K562 (cell line): ENCODE measurements at regions not wholly inside any gene's neighbourhood (a gene's known extent, or its start where the extent isn't known, plus 50 kb on each side); places are given as distances from the start of the nearest gene placed in this dataset.

Experiments
- ATAC-seq: fragments of 200-7000 bp; cut with Tn5 transposase; 3 replicates; pipeline ENCODE4 v1.9.1; 2020; ENCODE audit warnings: moderate library complexity
- BruUV-seq: library from RNA; stranded (reverse); fragments of 400-500 nt; replicated peaks from 2 replicates; lab custom pipeline; 2021; lab: Mats Ljungman, UMichigan
- CTCF ChIA-PET: fragments of 300-600 bp; formaldehyde crosslinking; extraction: SDS; loops from one replicate; lab custom pipeline; 2021; ENCODE audit warnings: low intra/inter-chr PET ratio; lab: Yijun Ruan, JAX
- POLR2A ChIA-PET: fragments of 300-600, 350-650 bp; sonication (Branson Sonifier 250); formaldehyde crosslinking; extraction: SDS; loops from one replicate; lab custom pipeline; 2021; ENCODE audit warnings: antibody characterized with exemption, inconsistent platforms; lab: Yijun Ruan, JAX
- DNase-seq, 4 experiments: peaks; one replicate each; pipeline versions ENCODE4 v3.0.0 to v3.0.0-alpha.2; 2011 to 2018; ENCODE audit warnings: low spot score in 3 of 4, mixed read lengths in 3 of 4; ENCODE audit errors: extremely low read depth in 1 of 4
- FAIRE-seq: peaks from 2 replicates; lab custom pipeline; 2011; peaks lifted over from hg19 to GRCh38; lab: Jason Lieb, UNC
- H2AFZ ChIP-seq: 2 replicates; pipeline ENCODE4 v1.6.0; 2011; ENCODE audit warnings: low read depth, low read length, control low read depth, inconsistent platforms
- H3K27ac ChIP-seq: fragments of 200-600 bp; 3 replicates; pipeline ENCODE4 v1.8.0; 2011; ENCODE audit warnings: low read depth, mild to moderate bottlenecking, control low read depth, inconsistent platforms, low read length, moderate library complexity, mixed read lengths; ENCODE audit errors: extremely low read depth
- H3K27me3 ChIP-seq, 2 experiments: fragments of 300-600 bp in 1 of 2; 2 replicates in 1 of 2; 3 replicates in 1 of 2; pipeline versions ENCODE4 v1.6.0 to v1.8.0; 2011; ENCODE audit warnings: inconsistent platforms in 2 of 2, low read length in 2 of 2, mild to moderate bottlenecking in 1 of 2, mixed read lengths in 1 of 2, moderate library complexity in 1 of 2; ENCODE audit not compliant: control insufficient read depth in 2 of 2, insufficient read depth in 2 of 2
- H3K36me3 ChIP-seq: fragments of 300-600 bp; 3 replicates; pipeline ENCODE4 v1.8.0; 2011; ENCODE audit warnings: mild to moderate bottlenecking, low read length, inconsistent platforms; ENCODE audit not compliant: control insufficient read depth, insufficient read depth
- H3K4me1 ChIP-seq, 2 experiments: fragments of 200-600 bp in 1 of 2; replicated peaks in 1 of 2; 2 replicates in 1 of 2; 3 replicates in 1 of 2; pipeline versions ENCODE4 v1.5.1 to v1.8.0; 2011; ENCODE audit warnings: inconsistent platforms in 2 of 2, low read length in 2 of 2, mild to moderate bottlenecking in 1 of 2, mixed read lengths in 1 of 2, moderate library complexity in 1 of 2; ENCODE audit not compliant: control insufficient read depth in 2 of 2, insufficient read depth in 2 of 2
- H3K4me2 ChIP-seq: 2 replicates; pipeline ENCODE4 v1.6.1; 2011; ENCODE audit warnings: low read length, control low read depth, inconsistent platforms, mixed read lengths; ENCODE audit not compliant: insufficient read depth
- H3K4me3 ChIP-seq: fragments of 200-600 bp; sonication (generic), shearing (Covaris generic); 2 replicates; pipeline ENCODE4 v1.5.1; 2016; ENCODE audit warnings: control low read depth, inconsistent platforms
- H3K79me2 ChIP-seq: fragments of 200-600 bp; 3 replicates; pipeline ENCODE4 v1.8.0; 2011; ENCODE audit warnings: low read length, inconsistent platforms; ENCODE audit not compliant: control insufficient read depth, insufficient read depth
- H3K9ac ChIP-seq, 2 experiments: 2 replicates each; pipeline versions ENCODE4 v1.6.0 to v1.6.1; 2011; ENCODE audit warnings: low read depth in 2 of 2, low read length in 2 of 2, control low read depth in 1 of 2, inconsistent platforms in 1 of 2, mild to moderate bottlenecking in 1 of 2, mixed read lengths in 1 of 2; ENCODE audit not compliant: insufficient read depth in 1 of 2
- H3K9me1 ChIP-seq: one replicate; pipeline ENCODE4 v1.6.0; 2011; ENCODE audit warnings: inconsistent platforms, mild to moderate bottlenecking, low read length, moderate library complexity; ENCODE audit not compliant: control insufficient read depth, insufficient read depth
- H3K9me3 ChIP-seq: replicated peaks from 2 replicates; pipeline ENCODE4 v1.5.1; 2011; ENCODE audit warnings: low read depth, low read length, inconsistent platforms; ENCODE audit not compliant: control insufficient read depth, insufficient read depth
- H4K20me1 ChIP-seq: replicated peaks from 2 replicates; pipeline ENCODE4 v1.6.1; 2011; ENCODE audit warnings: low read length, inconsistent platforms, mixed read lengths; ENCODE audit not compliant: control insufficient read depth, insufficient read depth
- HDAC3 ChIP-seq: fragments of 450-650 bp; IDR thresholded peaks from 2 replicates; pipeline ENCODE4 v1.6.1; 2018; ENCODE audit warnings: borderline replicate concordance, mild to moderate bottlenecking, moderate library complexity; ENCODE audit not compliant: partially characterized antibody
- KHSRP ChIP-seq: fragments of 450-650 bp; IDR thresholded peaks from 2 replicates; pipeline ENCODE4 v1.6.1; 2017
- MCM5 ChIP-seq: fragments of 450-650 bp; IDR thresholded peaks from 2 replicates; pipeline ENCODE4 v1.6.1; 2016; ENCODE audit warnings: low read depth
- NCOA6 ChIP-seq: fragments of 450-650 bp; IDR thresholded peaks from 2 replicates; pipeline ENCODE4 v1.6.1; 2017; ENCODE audit warnings: mild to moderate bottlenecking
- NFE2 ChIP-seq: IDR thresholded peaks from 2 replicates; pipeline ENCODE4 v1.6.1; 2014; ENCODE audit warnings: antibody characterized with exemption, low read depth
- TCF7 ChIP-seq: sonication (generic); IDR thresholded peaks from 2 replicates; pipeline ENCODE4 v1.6.1; 2016; ENCODE audit warnings: antibody characterized with exemption, borderline replicate concordance
- ZBTB33 ChIP-seq: sonication (generic); formaldehyde crosslinking; IDR thresholded peaks from 2 replicates; pipeline ENCODE4 v1.8.1; 2023; ENCODE audit warnings: mild to moderate bottlenecking, missing genetic modification reagents
- ZHX1 ChIP-seq: fragments of 150-350 bp; conservative IDR thresholded peaks from 2 replicates; pipeline ENCODE4 v1.6.1; 2014; ENCODE audit warnings: low read length
- ZNF175 ChIP-seq: fragments of 200-800 bp; sonication (Bioruptor generic); IDR thresholded peaks from 2 replicates; pipeline ENCODE4 v1.6.1; 2016; ENCODE audit warnings: low read depth, mild to moderate bottlenecking, missing genetic modification characterization, missing compliant biosample characterization
- ZNF518B ChIP-seq: fragments of 250-450 bp; sonication (Bioruptor Pico); IDR thresholded peaks from 2 replicates; pipeline ENCODE4 v1.5.0; 2021; ENCODE audit warnings: mild to moderate bottlenecking, moderate library complexity
- ZNF644 ChIP-seq: fragments of 200-800 bp; sonication (Bioruptor generic); IDR thresholded peaks from 2 replicates; pipeline ENCODE4 v1.6.1; 2016; ENCODE audit warnings: low read depth, missing genetic modification characterization, missing compliant biosample characterization
- ZNF76 ChIP-seq: fragments of 250-450 bp; sonication (Bioruptor Pico); IDR thresholded peaks from 2 replicates; pipeline ENCODE4 v1.4.0; 2020; ENCODE audit warnings: mild to moderate bottlenecking, moderate library complexity, borderline replicate concordance
- WGBS: fragments of 100-300 bp; shearing (Covaris generic); methylation state at CpG from one replicate; pipeline ENCODE4 v1.1.6; 2016; ENCODE audit warnings: low coverage, mixed read lengths; ENCODE audit not compliant: insufficient coverage; ENCODE audit errors: missing lambda C conversion rate; 5-methylcytosine and 5-hydroxymethylcytosine counted together
- in situ Hi-C: fragments of 300-500 bp; cut with MboI; formaldehyde crosslinking; loops from 4 replicates; pipeline ENCODE4 v1.15.0; 2018; ENCODE audit warnings: inconsistent platforms, mixed read lengths
- intact Hi-C: fragments of 100-400 bp; cut with micrococcal nuclease; formaldehyde crosslinking; loops from 2 replicates; pipeline ENCODE4 v1.14.2; 2022

DNA sequence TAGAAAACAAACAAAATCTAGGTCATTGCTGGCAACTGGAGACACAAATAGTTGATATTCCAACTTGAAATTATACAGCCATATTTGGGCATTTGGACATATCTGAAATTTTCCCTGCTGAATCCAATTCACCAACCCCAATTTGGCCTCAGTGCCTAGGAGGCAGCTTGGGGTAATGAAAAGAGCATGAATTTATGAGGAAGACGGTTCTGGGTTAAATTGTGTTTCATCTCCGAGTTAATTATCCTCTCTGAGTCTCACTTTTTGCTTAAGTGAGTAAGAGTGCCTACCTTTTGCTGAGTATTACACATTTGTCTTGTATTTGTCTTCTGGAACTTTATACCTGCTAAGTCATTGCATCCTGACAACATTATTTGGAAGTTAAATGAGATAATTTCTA, 1906.8 kb upstream of the PIK3C3 start (continued):
- no peak for TF ChIP-seq ZHX1

DNA sequence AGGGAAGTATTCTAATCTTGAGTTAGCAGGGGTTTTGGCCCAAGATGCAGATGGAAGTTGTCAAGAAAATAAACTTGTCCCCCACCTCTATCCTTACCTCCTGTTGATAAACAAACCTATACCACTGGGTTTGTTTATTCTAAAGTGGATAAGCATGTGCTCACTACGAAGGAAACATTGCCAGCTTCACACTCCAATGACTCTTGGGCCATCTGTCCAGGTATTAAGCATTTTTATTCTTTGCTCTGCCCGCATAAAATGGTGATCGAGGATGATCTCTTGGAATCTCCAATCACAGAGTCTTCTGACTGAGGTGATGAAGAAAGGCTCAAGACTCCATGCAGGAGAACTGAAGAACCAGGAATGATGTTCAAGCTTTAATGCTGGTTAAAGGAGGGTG, 1908.4 kb upstream of the PIK3C3 start:
- Histone ChIP-seq H3K79me2 (no peaks in the 10 kb centered on the region), H3K27me3 (no peaks in the 10 kb centered on the region), H3K9me1 (no peaks in the 10 kb centered on the region), H3K27ac (no peak overlapping the region), H3K9ac (no peak overlapping the region), H2AFZ (no peak overlapping the region), H3K36me3 (no peaks in the 10 kb centered on the region), H3K9me3 (no peaks in the 10 kb centered on the region; the same call in 1 of the 2 replicates), H3K4me2 (no peak overlapping the region), H3K4me3 (no peak overlapping the region), H4K20me1 (no peaks in the 10 kb centered on the region), H3K4me1 (no peaks in the 10 kb centered on the region)
- in situ Hi-C loops, result no loop called here
- no TSS peak for BruUV-seq
- POLR2A ChIA-PET, result no interaction called here
- no peak for ATAC-seq
- CTCF ChIA-PET, result no interaction called here
- WGBS, result 0% methylated on average over 3 of the region's 3 CpGs
- intact Hi-C loops, result no loop called here
- DNase-seq, result no peak
- FAIRE-seq, result no peak
- TF ChIP-seq NFE2 (no peak), ZNF175 (CRISPR knock-in tag) (no peak), HDAC3 (no peak), TCF7 (no peak), NCOA6 (no peak), ZNF644 (tag) (no peak), ZNF76 (no peak), ZBTB33 (CRISPR knock-in tag) (no peak), KHSRP (no peak), MCM5 (no peak), ZNF518B (CRISPR knock-in tag) (no peak)
